ENCODE measurements at regions not wholly inside any gene's neighbourhood (a gene's known extent, or its start where the extent isn't known, plus 50 kb on each side); places are given as distances from the start of the nearest gene placed in this dataset.

- Histone ChIP-seq H3K27me3 (peaks cover 0 to 63% (median 51%) of the 10 kb centered on the region in 7 donors), H3K4me1 (no peaks in the 10 kb centered on the region), H3K27ac (no peak overlapping the region), H3K9me3 (no peaks in the 10 kb centered on the region), H3K36me3 (no peaks in the 10 kb centered on the region), H3K4me3 (no peak overlapping the region)
- no peak for DNase-seq
- ATAC-seq: no peak
- TF ChIP-seq CTCF (IDR thresholded peaks at IDR 0.05): no peak
- 76 to 85% methylated on average over 3 of the region's 3 CpGs for WGBS, 2 donors
- intact Hi-C loops (cut with DNase I): no loop called here
These were observed 87.1 kb downstream of the CHST1 start for GRCh38 chr11:45578316-45578715.

- no peak for TF ChIP-seq CTCF (IDR thresholded peaks at IDR 0.05)
- intact Hi-C loops (cut with DNase I): no loop called here
- H3K36me3 ChIP-seq: no peaks in the 10 kb centered on the region
- H3K4me3 ChIP-seq: no peak overlapping the region
- DNase-seq (no peak), ATAC-seq (no peak)
- no peaks in the 10 kb centered on the region for H3K9me3 ChIP-seq
- H3K27me3 ChIP-seq: peaks cover 0 to 62% (median 56%) of the 10 kb centered on the region in 7 donors
- WGBS, 2 donors: 47 to 49% methylated on average over 4 of the region's 4 CpGs
- H3K27ac ChIP-seq: no peak overlapping the region
- no peaks in the 10 kb centered on the region for H3K4me1 ChIP-seq
These were observed 87.7 kb downstream of the CHST1 start for GRCh38 chr11:45577752-45578151.

GRCh38 chr11:45576461-45577215, 88.8 kb downstream of the CHST1 start:
- H3K36me3 ChIP-seq: no peaks in the 10 kb centered on the region
- DNase-seq: no peak
- intact Hi-C loops (cut with DNase I): no loop called here
- no peak for ATAC-seq
- H3K27ac ChIP-seq: no peak overlapping the region
- H3K9me3 ChIP-seq: no peaks in the 10 kb centered on the region
- H3K4me3 ChIP-seq: no peak overlapping the region
- H3K27me3 ChIP-seq: peaks cover 0 to 57% (median 48%) of the 10 kb centered on the region in 7 donors
- no peak for TF ChIP-seq CTCF (IDR thresholded peaks at IDR 0.05)
- WGBS, 2 donors: 75 to 78% methylated on average over 13 of the region's 13 CpGs
- H3K4me1 ChIP-seq: no peaks in the 10 kb centered on the region

- peaks cover 0 to 60% (median 39%) of the 10 kb centered on the region in 7 donors for H3K27me3 ChIP-seq
- WGBS, 2 donors: 84 to 89% methylated on average over 5 of the region's 5 CpGs
- H3K4me3 ChIP-seq: no peak overlapping the region
- H3K36me3 ChIP-seq: no peaks in the 10 kb centered on the region
- H3K9me3 ChIP-seq: no peaks in the 10 kb centered on the region
- no peak for TF ChIP-seq CTCF (IDR thresholded peaks at IDR 0.05)
- intact Hi-C loops (cut with DNase I): loop anchor here in 1 of 10 donors (5.0 kb wide), 1 partner anchor 51 kb away; no protein-coding TSS in a partner anchor
- H3K4me1 ChIP-seq: no peaks in the 10 kb centered on the region
- no peak overlapping the region for H3K27ac ChIP-seq
- ATAC-seq (no peak), DNase-seq (no peak)
These were observed 91.7 kb downstream of the CHST1 start for GRCh38 chr11:45573728-45574127.
